Endothelial cell of hepatic sinusoid (primary cell): ENCODE measurements at regions not wholly inside any gene's neighbourhood (a gene's known extent, or its start where the extent isn't known, plus 50 kb on each side); places are given as distances from the start of the nearest gene placed in this dataset.

Source experiments
- in situ Hi-C: cut with HindIII; loops from 2 replicates; pipeline ENCODE4 v1.10.0; 2017; ENCODE audit warnings: low sequenced_read_pairs

DNA sequence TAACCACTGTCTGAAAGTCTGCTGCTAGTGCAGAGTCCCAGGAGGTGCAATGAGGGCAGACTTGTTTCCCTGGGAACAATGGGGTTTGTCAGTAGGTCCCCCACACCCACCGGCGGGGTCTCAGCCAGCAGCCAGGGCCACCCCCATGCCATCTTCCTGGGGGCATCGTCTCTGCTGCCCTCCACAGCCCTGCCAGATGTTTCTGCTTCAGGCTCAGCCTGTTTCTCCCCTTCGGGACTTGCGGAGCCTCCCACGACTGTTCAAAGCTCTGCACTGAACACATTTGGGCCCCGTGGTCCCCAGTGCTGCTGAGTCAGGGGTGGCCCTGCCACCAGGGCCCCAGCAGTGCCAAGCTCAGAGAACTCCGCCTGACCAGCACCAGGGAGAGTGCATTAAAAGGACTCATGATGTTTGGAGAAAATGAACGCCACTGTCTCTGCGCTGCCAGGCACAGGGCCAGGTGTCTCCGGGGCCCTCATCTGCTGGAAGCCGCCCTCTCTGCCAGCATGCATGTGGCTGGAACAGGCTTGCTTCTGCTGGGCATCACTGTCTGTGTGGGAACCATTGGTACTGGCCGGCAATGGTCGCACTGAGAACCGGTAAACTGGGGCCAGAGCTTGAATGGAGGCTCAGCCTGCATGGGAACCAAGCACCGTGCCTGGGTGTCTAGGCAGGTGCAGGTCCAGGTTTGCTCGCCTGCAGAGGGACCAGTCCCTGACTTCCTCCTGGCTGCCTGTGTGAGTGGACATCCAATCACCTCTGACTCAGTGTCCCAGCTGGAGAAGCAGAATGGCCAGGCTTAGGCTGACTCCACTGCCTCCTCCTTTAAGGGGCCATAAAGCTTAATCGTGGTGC is 345.1 kb downstream of the GLRX3 start:
- in situ Hi-C loops, result no loop called here

GRCh38 chr10:130481936-130482335 is 345.7 kb downstream of the GLRX3 start:
- in situ Hi-C loops, result no loop called here

GRCh38 chr10:130483691-130484467 is 347.7 kb downstream of the GLRX3 start:
- in situ Hi-C loops, result no loop called here

GRCh38 chr10:130484468-130485180 is 348.4 kb downstream of the GLRX3 start:
- in situ Hi-C loops, result loop anchor here (5.0 kb wide), 1 partner anchor 57 kb away; no protein-coding TSS in a partner anchor

GRCh38 chr10:130485236-130485957 is 349.2 kb downstream of the GLRX3 start:
- in situ Hi-C loops, result loop anchor here (5.0 kb wide), 1 partner anchor 58 kb away; no protein-coding TSS in a partner anchor

DNA sequence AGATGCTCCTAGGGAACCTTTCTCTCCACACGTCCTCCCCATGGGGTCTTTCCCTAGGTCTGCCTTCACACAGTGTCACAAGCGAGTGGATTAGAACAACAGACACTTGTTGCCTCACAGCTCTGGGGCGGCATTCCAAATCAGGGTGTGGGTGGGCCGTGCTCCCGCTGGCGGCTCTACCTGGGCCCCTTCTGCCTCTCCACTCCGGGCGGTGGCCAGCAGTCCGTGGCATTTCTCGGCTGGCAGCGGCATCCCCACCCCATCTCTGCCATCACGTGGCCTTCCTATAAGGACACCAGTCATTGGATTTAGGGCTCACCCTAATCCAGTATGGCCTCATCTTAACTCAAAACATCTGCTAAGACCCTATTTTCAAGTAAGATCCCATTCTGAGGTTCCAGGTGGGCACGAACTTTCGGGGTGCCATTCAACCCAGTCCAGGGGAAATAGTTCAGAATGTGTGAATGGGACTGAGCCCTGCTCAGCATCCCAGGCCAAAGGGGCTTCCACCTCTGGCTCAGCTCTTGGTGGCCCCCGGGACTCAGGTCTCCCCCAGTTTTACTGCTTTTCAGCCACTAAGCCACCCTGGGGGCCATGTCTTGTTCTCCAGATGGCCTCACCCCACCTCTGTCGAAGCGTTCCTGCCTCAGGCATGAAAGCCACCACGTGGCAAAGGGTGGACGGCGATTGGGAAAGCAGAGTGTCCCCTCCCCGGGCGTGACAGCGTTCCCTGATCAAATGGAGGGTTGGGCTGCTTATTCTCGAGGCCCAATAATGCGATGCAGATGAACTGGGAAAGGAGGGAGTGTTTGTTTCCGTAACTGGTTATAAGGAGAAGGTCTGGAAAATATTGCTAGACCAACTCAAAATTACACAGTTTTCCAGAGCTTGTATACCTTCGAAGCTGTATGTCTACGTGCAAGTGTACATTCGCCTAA is 350.0 kb downstream of the GLRX3 start:
- in situ Hi-C loops, result loop anchor here (5.0 kb wide), 1 partner anchor 59 kb away; no protein-coding TSS in a partner anchor

DNA sequence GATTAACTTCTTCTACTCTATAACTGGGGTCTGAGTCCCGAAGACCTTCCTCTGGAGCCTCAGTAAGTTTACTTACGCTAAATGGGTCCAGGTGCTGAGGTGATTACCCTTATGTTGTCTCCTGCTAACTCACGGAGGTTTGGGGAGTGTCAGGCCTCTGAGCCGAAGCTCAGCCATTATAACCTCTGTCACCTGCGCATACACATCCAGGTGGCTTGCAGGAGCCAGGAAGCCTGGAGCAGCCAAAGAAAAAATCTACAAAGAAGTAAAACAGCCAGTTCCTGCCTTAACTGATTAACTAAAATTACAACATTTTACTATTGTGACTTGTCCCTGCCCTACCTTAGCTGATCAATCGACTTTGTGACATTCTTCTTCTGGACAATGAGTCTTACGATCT is 350.7 kb downstream of the GLRX3 start:
- in situ Hi-C loops, result loop anchor here (5.0 kb wide), 1 partner anchor 60 kb away; no protein-coding TSS in a partner anchor

DNA sequence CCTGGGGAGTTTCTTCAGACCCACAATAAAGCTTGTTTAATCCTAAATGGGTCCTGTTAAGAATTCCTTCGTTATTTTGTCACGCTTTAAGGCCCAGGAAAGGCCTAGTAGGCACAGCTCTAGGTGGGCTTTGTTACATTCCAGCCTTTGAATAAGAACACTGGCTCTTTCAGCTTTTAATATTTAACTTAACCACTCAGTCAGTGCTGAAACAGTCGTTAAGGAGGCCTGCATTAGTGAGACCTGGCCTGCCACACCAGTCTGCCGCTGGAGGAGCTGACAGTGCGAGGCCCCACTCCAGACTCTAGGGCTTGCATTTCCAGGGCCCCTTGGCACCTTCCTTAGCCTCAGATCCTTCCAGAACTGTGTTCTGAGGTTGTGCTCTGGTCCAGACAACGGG is 351.4 kb downstream of the GLRX3 start:
- in situ Hi-C loops, result loop anchor here (5.0 kb wide), 1 partner anchor 60 kb away; no protein-coding TSS in a partner anchor

DNA sequence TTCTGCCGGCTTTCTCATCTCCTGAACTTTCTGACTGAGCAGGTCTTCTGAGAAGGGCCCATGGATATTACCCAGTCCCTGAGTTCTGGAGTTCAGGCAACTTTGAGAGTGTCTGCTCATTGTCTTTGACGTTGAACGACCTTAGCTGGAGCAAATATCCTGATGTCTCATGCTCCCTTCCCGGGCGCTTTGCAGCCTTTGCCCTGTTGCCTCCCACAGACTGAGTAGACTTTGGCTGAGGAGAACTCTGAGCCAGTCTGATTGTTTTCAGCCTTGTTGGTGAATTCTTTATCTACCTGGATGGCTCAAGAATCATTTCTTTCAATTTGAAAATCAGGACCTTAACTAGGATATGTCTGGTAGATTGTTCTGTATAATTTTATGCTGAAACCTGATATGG is 353.7 kb downstream of the GLRX3 start:
- in situ Hi-C loops, result loop anchor here (5.0 kb wide), 1 partner anchor 63 kb away; no protein-coding TSS in a partner anchor

DNA sequence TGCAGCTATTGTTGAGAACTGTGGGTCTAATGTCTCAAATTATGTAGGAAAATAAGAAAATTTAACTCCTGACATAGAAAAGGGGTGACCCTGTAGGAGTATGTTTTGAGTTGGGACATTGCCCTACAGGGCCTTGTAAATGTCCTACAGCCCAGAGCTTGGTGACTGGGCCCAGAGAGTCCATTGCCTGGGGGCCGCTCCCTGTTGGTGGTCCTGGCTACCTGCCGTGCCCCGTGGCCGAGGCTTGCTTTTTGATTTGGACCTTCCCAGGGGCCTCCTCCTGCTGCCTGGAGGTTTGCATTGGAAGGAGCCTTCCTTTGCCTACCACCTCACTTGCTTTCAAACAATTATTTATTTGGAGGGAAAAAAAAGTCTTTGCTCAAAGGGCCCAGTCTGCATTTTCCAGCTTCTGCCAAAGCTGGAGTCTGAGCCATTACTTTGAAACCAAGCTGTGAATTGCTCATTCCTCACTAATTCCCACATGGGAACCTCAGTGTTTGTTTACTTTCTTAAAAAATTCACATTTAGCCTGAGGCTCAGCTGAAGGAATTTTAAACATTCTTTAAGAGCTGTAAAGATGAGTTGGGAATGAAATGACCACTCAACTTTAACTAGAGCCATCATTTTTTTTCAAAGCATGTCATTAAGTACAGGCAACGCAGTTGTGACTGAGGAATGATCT is 355.0 kb downstream of the GLRX3 start:
- in situ Hi-C loops, result no loop called here

DNA sequence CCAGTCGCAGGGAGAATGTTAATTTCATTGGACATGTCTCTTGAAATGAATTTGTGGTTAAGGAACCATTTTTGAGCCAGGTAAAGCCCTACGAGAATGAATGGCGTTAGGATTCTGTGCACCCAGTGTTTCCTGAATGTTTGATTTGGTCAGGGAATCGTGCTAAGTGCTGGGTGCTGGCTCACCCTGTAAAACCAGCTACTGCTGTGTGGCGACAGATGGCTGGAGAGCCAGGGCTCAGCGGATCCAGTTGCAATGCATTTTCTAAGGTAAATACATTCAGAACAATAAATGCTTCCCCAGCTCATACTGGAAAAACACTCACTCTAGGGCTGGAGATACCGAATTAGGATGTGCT is 355.5 kb downstream of the GLRX3 start:
- in situ Hi-C loops, result no loop called here

DNA sequence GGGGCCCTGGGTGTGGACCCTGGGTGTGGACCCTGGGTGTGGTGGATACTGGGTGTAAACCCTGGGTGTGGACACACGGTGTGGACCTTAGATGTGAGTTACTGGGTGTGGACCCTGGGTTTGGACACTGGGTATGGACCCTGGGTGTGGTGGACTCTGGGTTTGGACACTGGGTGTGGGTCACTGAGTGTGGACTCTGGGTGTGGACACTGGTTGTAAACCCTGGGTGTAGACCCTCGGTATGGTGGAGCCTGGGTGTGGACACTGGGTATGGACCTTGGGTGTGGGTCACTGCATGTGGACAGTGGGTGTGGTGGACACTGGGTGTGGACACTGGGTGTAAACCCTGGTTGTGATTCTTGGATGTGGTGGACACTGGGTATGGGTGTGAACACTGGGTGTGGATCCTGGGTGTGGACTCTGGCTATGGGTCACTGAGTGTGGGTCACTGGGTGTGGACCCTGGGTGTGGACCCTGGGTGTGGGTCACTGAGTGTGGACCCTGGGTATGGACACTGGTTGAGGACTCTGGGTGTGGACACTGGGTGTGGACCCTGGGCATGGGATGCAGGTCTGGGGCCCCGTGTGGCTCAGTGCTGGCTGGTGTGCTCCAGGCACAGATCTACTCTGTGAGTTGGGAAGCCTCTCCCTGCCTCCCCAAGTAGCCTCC is 356.2 kb downstream of the GLRX3 start:
- in situ Hi-C loops, result no loop called here

- in situ Hi-C loops, result no loop called here
These were observed 356.8 kb downstream of the GLRX3 start for GRCh38 chr10:130493021-130493420.

DNA sequence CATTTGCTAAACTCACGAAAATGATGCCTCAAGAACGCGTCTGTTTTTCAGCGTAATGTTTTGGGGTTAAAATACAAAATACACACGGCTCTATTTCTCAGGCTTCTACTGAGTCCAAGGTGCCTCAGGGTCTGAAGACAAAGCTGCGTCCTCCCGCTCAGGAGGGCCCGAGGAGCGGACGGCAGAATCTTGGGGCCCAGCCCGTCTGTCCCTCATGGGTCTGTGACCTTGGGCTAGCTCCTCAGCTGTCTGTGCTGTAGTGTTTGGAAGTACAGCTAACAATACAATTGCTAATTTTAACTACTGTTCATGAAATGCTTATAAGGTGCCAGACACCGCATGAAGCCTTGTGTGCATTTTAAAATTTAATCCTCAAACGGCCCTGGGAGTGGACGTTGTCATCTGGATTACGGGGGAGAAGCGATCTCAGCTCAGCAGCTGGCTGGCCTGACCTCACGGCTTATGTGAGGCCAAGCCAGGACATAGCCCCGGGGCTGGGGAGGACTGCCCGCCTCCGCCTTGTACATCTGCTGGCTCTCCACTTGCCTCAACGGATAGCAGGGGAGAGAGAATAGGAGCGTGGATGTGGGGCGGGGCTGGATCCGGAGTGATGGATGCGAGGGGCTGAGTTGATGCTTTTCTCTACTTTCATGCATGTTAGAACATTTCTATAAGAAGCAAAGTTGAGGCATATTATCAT is 357.4 kb downstream of the GLRX3 start:
- in situ Hi-C loops, result no loop called here

DNA sequence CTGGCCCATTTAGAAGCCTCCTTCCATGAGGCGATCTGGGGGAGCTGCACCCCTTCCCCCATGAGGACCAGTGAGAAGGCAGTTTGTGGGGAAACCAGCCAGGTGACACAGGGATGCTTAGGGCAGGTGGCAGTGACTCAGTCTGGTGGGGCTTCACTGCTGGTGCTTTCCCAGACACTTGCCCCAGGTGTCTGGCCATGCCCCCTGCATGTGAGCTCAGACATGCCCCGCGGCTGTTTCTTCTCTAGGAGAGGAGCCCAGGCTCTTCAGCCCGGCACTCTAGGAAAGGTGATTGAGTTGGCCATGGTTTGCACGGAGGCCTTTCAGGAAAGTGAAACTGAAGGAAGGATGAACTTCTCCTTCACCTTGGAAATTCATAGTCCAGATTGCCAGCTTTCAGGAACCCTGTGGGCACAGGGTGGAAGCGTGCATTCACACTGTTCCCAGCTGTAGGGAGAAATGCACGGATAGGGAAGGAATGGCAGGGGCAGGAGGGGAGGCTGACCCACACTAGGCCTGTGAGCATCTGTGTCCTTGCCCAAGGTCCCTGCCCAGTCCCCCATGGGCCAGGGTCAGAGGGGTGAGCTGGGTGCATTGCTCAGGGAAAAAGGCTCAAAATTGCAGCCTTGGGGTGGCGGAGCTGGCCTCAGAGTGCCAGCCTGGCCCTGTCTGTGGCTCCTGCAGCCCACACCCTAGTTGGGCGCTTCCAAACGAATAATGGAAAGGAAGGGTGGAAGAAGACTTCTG is 359.1 kb downstream of the GLRX3 start:
- in situ Hi-C loops, result no loop called here

GRCh38 chr10:130495891-130496636 is 359.9 kb downstream of the GLRX3 start:
- in situ Hi-C loops, result no loop called here
